Ascending aorta (tissue), 2 donors: ENCODE measurements at regions not wholly inside any gene's neighbourhood (a gene's known extent, or its start where the extent isn't known, plus 50 kb on each side); places are given as distances from the start of the nearest gene placed in this dataset.

ENCODE experiments used
- DNase-seq, 2 donors: peaks; one replicate each; pipeline ENCODE4 v3.0.0-alpha.2; 2019; ENCODE audit warnings: low spot score in 2 of 2
- H3K27ac ChIP-seq, 2 donors: fragments of 200-600 bp; sonication (generic); one replicate each; pipeline ENCODE4 v1.5.1; 2016 to 2017; ENCODE audit warnings: mild to moderate bottlenecking in 1 of 2
- H3K27me3 ChIP-seq: fragments of 200-600 bp; sonication (generic); one replicate; pipeline ENCODE4 v1.5.1; 2017
- H3K36me3 ChIP-seq, 2 donors: fragments of 200-600 bp; sonication (generic); one replicate each; pipeline ENCODE4 v1.5.1; 2016
- H3K4me1 ChIP-seq, 2 donors: fragments of 200-600 bp; sonication (generic); one replicate each; pipeline ENCODE4 v1.5.1; 2016 to 2017; ENCODE audit warnings: mild to moderate bottlenecking in 1 of 2
- H3K4me3 ChIP-seq, 2 donors: fragments of 200-600 bp; sonication (generic); one replicate each; pipeline ENCODE4 v1.5.1; 2016 to 2017; ENCODE audit warnings: mild to moderate bottlenecking in 1 of 2
- H3K9me3 ChIP-seq, 2 donors: fragments of 200-600 bp; sonication (generic); one replicate each; pipeline ENCODE4 v1.5.1; 2016
- CTCF ChIP-seq, 3 experiments: fragments of 200-600 bp in 2 of 3; fragments of 450-650 bp in 1 of 3; sonication (generic) in 2 of 3; IDR thresholded peaks; one replicate each; pipeline ENCODE4 v1.5.1; 2016 to 2019; ENCODE audit warnings: antibody characterized with exemption in 3 of 3, mild to moderate bottlenecking in 1 of 3, moderate library complexity in 1 of 3
- intact Hi-C: fragments of 100-400 bp; cut with DNase I; formaldehyde crosslinking; loops from one replicate; pipeline ENCODE4 v1.15.1; 2023

- intact Hi-C loops, result no loop called here
- TF ChIP-seq CTCF (IDR thresholded peaks at IDR 0.05), result no peak
Observed at GRCh38 chr20:51303731-51304670, 238.5 kb downstream of the NFATC2 start.

GRCh38 chr20:51301026-51301425 lies 241.5 kb downstream of the NFATC2 start:
- no peak for TF ChIP-seq CTCF (IDR thresholded peaks at IDR 0.05)
- intact Hi-C loops, result no loop called here

More at GRCh38 chr20:51303731-51304670, 238.5 kb downstream of the NFATC2 start:
- no peak overlapping the region for H3K4me3 ChIP-seq
- no peak for DNase-seq
- H3K27ac ChIP-seq, result no peak overlapping the region
- no peaks in the 10 kb centered on the region for H3K9me3 ChIP-seq
- no peaks in the 10 kb centered on the region for H3K27me3 ChIP-seq
- no peaks in the 10 kb centered on the region for H3K36me3 ChIP-seq
- no peaks in the 10 kb centered on the region for H3K4me1 ChIP-seq

GRCh38 chr20:51300104-51300503 lies 242.4 kb downstream of the NFATC2 start:
- H3K9me3 ChIP-seq, result no peaks in the 10 kb centered on the region
- intact Hi-C loops, result no loop called here

More at GRCh38 chr20:51301026-51301425, 241.5 kb downstream of the NFATC2 start:
- Histone ChIP-seq H3K9me3 (no peaks in the 10 kb centered on the region), H3K4me1 (no peaks in the 10 kb centered on the region), H3K27me3 (no peaks in the 10 kb centered on the region), H3K36me3 (no peaks in the 10 kb centered on the region), H3K27ac (no peak overlapping the region), H3K4me3 (no peak overlapping the region)
- no peak for DNase-seq

GRCh38 chr20:51299413-51299812 lies 243.1 kb downstream of the NFATC2 start:
- no peak for DNase-seq
- Histone ChIP-seq H3K27ac (no peak overlapping the region), H3K9me3 (no peaks in the 10 kb centered on the region), H3K4me1 (no peaks in the 10 kb centered on the region), H3K27me3 (no peaks in the 10 kb centered on the region), H3K4me3 (no peak overlapping the region), H3K36me3 (no peaks in the 10 kb centered on the region)
- no peak for TF ChIP-seq CTCF (IDR thresholded peaks at IDR 0.05)
- intact Hi-C loops, result no loop called here

More at GRCh38 chr20:51300104-51300503, 242.4 kb downstream of the NFATC2 start:
- no peaks in the 10 kb centered on the region for H3K27me3 ChIP-seq
- H3K36me3 ChIP-seq, result no peaks in the 10 kb centered on the region
- no peak overlapping the region for H3K4me3 ChIP-seq
- no peak for DNase-seq
- H3K27ac ChIP-seq, result no peak overlapping the region
- H3K4me1 ChIP-seq, result no peaks in the 10 kb centered on the region
- TF ChIP-seq CTCF (IDR thresholded peaks at IDR 0.05), result no peak

GRCh38 chr20:51298141-51298749 lies 244.3 kb downstream of the NFATC2 start:
- DNase-seq, result no peak
- H3K9me3 ChIP-seq, result no peaks in the 10 kb centered on the region
- intact Hi-C loops, result no loop called here
- TF ChIP-seq CTCF (IDR thresholded peaks at IDR 0.05), result no peak
- no peaks in the 10 kb centered on the region for H3K27me3 ChIP-seq
- no peak overlapping the region for H3K4me3 ChIP-seq
- H3K4me1 ChIP-seq, result no peaks in the 10 kb centered on the region
- no peaks in the 10 kb centered on the region for H3K36me3 ChIP-seq
- no peak overlapping the region for H3K27ac ChIP-seq
